GF-D8 (cell line): ENCODE measurements at regions not wholly inside any gene's neighbourhood (a gene's known extent, or its start where the extent isn't known, plus 50 kb on each side); places are given as distances from the start of the nearest gene placed in this dataset.
"Not testable (repeated sequence)": the region's sequence is repeated elsewhere in the genome, so short reads cannot be mapped to it uniquely, and the experiment has no call there.

Source experiments
- DNase-seq: peaks from one replicate; lab custom pipeline; 2025; lab: John Stamatoyannopoulos, UW

GRCh38 chr5:36529142-36529541, 77.3 kb upstream of the SLC1A3 start:
- DNase-seq = peak; percentile 28

- no peak for DNase-seq
These were observed 76.2 kb upstream of the SLC1A3 start for GRCh38 chr5:36530215-36530614.

GRCh38 chr5:36531401-36531800, 75.0 kb upstream of the SLC1A3 start:
- no peak for DNase-seq

GRCh38 chr5:36535378-36535777, 71.0 kb upstream of the SLC1A3 start:
- no peak for DNase-seq

- no peak for DNase-seq
These were observed 70.4 kb upstream of the SLC1A3 start for GRCh38 chr5:36535859-36536615.

GRCh38 chr5:36536616-36537005, 69.8 kb upstream of the SLC1A3 start:
- no peak for DNase-seq

GRCh38 chr5:36537724-36538123, 68.7 kb upstream of the SLC1A3 start:
- no peak for DNase-seq

GRCh38 chr5:36552651-36553393, 53.6 kb upstream of the SLC1A3 start:
- DNase-seq = no peak

- DNase-seq = not testable (repeated sequence)
These were observed 51.4 kb upstream of the SLC1A3 start for GRCh38 chr5:36555035-36555434.
